Natural killer cell (primary cell): ENCODE measurements at regions not wholly inside any gene's neighbourhood (a gene's known extent, or its start where the extent isn't known, plus 50 kb on each side); places are given as distances from the start of the nearest gene placed in this dataset.

ENCODE experiments used
- ATAC-seq, 3 donors: fragments of 150-1000 bp in 2 of 3; fragments of 200-7000 bp in 1 of 3; cut with Tn5 transposase; 1 replicate in 1 of 3; 2 replicates in 2 of 3; pipeline ENCODE4 v1.10.0; 2021; ENCODE audit warnings: mild to moderate bottlenecking in 2 of 3, moderate library complexity in 2 of 3
- DNase-seq, 2 donors: peaks; one replicate each; pipeline versions ENCODE4 v3.0.0 to v3.0.0-alpha.2; 2013 to 2021; ENCODE audit warnings: mixed read lengths in 1 of 2
- H3K27ac ChIP-seq: one replicate; pipeline ENCODE4 v1.5.1; 2013; ENCODE audit warnings: mild to moderate bottlenecking, low read length
- H3K27me3 ChIP-seq: one replicate; pipeline ENCODE4 v1.6.1; 2013; ENCODE audit warnings: low read length; ENCODE audit not compliant: control insufficient read depth, insufficient read depth
- H3K36me3 ChIP-seq: one replicate; pipeline ENCODE4 v1.6.1; 2013; ENCODE audit warnings: low read length; ENCODE audit not compliant: control insufficient read depth, insufficient read depth
- H3K4me1 ChIP-seq: one replicate; pipeline ENCODE4 v1.6.1; 2013; ENCODE audit warnings: low read length; ENCODE audit not compliant: control insufficient read depth, insufficient read depth
- H3K4me3 ChIP-seq: one replicate; pipeline ENCODE4 v1.5.1; 2013; ENCODE audit warnings: low read length
- H3K9me3 ChIP-seq: one replicate; pipeline ENCODE4 v1.6.1; 2013; ENCODE audit warnings: low read length; ENCODE audit not compliant: control insufficient read depth, insufficient read depth
- H3K27ac Mint-ChIP-seq, 2 donors: one replicate each; pipeline ENCODE4 v1.8.0; 2022; ENCODE audit warnings: mild to moderate bottlenecking in 2 of 2, mixed read lengths in 2 of 2, moderate library complexity in 1 of 2
- H3K27me3 Mint-ChIP-seq, 2 donors: one replicate each; pipeline ENCODE4 v1.8.0; 2022; ENCODE audit warnings: low read depth in 2 of 2, mixed read lengths in 2 of 2
- H3K36me3 Mint-ChIP-seq: one replicate; pipeline ENCODE4 v1.8.0; 2022; ENCODE audit warnings: mixed read lengths
- H3K4me1 Mint-ChIP-seq, 2 donors: one replicate each; pipeline ENCODE4 v1.8.0; 2022; ENCODE audit warnings: mixed read lengths in 2 of 2
- H3K4me3 Mint-ChIP-seq: one replicate; pipeline ENCODE4 v1.8.0; 2022; ENCODE audit warnings: mild to moderate bottlenecking, moderate library complexity, mixed read lengths
- H3K9me3 Mint-ChIP-seq, 2 donors: one replicate each; pipeline ENCODE4 v1.8.0; 2022; ENCODE audit warnings: mixed read lengths in 2 of 2
- WGBS: methylation state at CpG from one replicate; pipeline ENCODE4 v1.1.7; 2013; ENCODE audit warnings: missing lambda C conversion rate; ENCODE audit not compliant: insufficient coverage; 5-methylcytosine and 5-hydroxymethylcytosine counted together
- intact Hi-C: fragments of 100-400 bp; cut with micrococcal nuclease; formaldehyde crosslinking; loops from one replicate; pipeline ENCODE4 v1.14.2; 2022
- TF ChIP-seq, protein P1 (sequence below): fragments of 200-600 bp; IDR thresholded peaks from one replicate; pipeline ENCODE4 v1.8.0; 2022; ENCODE audit warnings: antibody characterized with exemption

DNA sequence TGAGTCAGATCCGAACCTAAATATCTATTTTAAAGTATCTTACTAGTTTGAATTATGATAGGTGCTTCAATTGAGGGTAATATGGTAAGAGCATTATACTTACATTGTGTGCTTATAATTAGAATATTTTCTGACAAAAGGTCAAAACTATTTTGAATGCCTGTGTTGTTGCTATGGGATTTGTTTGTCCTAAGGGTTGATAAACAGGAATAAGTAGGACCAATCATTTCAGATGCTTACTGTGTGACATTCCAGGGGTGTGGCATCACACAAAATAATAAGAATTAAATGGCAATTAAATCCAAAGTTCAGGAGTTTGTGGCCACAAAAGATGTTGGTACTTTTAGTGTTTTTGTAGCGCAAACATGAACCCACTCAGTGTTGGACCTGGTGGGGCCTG, 256.2 kb upstream of the DDHD1 start:
- no peaks in the 10 kb centered on the region for H3K36me3 Mint-ChIP-seq
- H3K27ac Mint-ChIP-seq: no peak overlapping the region
- DNase-seq (no peak), ATAC-seq (no peak)
- no CpG with 5 or more reads among the region's 2 CpGs for WGBS
- no peak overlapping the region for H3K27ac ChIP-seq
- H3K4me3 ChIP-seq: no peak overlapping the region
- H3K9me3 Mint-ChIP-seq: no peaks in the 10 kb centered on the region
- intact Hi-C loops: no loop called here
- no peaks in the 10 kb centered on the region for H3K27me3 ChIP-seq
- no peak overlapping the region for H3K4me3 Mint-ChIP-seq
- H3K9me3 ChIP-seq: no peaks in the 10 kb centered on the region
- no peaks in the 10 kb centered on the region for H3K4me1 Mint-ChIP-seq
- H3K36me3 ChIP-seq: no peaks in the 10 kb centered on the region
- no peaks in the 10 kb centered on the region for H3K4me1 ChIP-seq
- TF ChIP-seq, protein P1, sequence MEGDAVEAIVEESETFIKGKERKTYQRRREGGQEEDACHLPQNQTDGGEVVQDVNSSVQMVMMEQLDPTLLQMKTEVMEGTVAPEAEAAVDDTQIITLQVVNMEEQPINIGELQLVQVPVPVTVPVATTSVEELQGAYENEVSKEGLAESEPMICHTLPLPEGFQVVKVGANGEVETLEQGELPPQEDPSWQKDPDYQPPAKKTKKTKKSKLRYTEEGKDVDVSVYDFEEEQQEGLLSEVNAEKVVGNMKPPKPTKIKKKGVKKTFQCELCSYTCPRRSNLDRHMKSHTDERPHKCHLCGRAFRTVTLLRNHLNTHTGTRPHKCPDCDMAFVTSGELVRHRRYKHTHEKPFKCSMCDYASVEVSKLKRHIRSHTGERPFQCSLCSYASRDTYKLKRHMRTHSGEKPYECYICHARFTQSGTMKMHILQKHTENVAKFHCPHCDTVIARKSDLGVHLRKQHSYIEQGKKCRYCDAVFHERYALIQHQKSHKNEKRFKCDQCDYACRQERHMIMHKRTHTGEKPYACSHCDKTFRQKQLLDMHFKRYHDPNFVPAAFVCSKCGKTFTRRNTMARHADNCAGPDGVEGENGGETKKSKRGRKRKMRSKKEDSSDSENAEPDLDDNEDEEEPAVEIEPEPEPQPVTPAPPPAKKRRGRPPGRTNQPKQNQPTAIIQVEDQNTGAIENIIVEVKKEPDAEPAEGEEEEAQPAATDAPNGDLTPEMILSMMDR: no peak
- H3K27me3 Mint-ChIP-seq: no peaks in the 10 kb centered on the region

DNA sequence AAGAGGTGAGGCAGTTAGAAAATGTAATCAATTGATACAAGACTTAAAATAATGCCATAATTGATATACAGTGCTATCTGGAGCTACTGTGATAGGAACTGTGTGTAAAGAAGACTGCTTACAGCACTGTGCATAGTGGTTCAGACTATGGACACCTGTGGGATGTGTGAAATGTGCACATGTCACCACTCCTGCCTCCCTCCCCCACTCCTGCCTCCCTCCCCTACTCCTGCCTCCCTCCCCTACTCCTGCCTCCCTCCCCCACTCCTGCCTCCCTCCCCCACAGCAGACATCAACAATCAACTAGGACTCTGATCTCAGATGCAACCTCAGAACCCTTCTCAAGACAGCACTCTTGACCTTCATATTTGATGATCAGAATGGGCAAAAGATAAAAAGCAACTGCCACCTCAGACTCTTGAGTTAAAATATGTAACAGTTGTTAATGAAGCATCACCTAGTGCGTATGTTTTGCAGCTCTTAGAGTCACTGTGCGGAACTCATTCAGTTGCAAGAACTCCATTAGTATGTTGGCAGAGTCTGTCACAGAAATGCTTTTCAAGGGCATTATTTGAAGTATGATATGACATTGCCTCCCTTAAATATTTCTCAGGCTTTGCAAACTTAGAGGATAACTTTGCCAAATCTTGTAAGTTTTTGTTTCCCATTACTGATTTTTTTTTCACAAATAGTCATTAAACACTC, 255.2 kb upstream of the DDHD1 start:
- intact Hi-C loops: no loop called here
- no peak overlapping the region for H3K27ac Mint-ChIP-seq
- no peaks in the 10 kb centered on the region for H3K27me3 ChIP-seq
- no peaks in the 10 kb centered on the region for H3K27me3 Mint-ChIP-seq
- no peak overlapping the region for H3K27ac ChIP-seq
- no peaks in the 10 kb centered on the region for H3K4me1 ChIP-seq
- H3K4me3 ChIP-seq: no peak overlapping the region
- ATAC-seq (no peak), DNase-seq (no peak)
- H3K9me3 Mint-ChIP-seq: no peaks in the 10 kb centered on the region
- H3K36me3 ChIP-seq: no peaks in the 10 kb centered on the region
- H3K4me1 Mint-ChIP-seq: no peaks in the 10 kb centered on the region
- TF ChIP-seq, protein P1: no peak
- no peak overlapping the region for H3K4me3 Mint-ChIP-seq
- no peaks in the 10 kb centered on the region for H3K36me3 Mint-ChIP-seq
- no peaks in the 10 kb centered on the region for H3K9me3 ChIP-seq
- 93% methylated on average over 2 of the region's 2 CpGs for WGBS

DNA sequence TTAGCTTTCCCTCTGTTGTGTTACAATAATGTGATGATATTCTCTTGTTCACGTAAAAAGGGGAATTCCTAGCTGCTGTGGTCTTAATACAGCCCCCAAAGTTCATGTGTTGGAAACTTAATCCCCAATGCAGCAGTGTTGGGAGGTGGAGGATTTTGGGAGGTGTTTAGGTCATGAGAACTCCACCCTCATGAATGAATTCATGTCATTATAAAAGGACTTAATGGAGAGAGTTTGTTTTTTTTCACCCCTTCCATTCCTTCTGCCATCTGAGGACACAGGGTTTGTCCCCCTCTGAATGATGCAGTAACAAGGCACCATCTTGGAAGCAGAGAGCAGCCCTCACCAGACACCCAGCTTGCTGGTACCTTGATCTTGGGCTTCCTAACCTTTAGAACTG, 253.4 kb upstream of the DDHD1 start:
- no peaks in the 10 kb centered on the region for H3K4me1 ChIP-seq
- TF ChIP-seq, protein P1: no peak
- intact Hi-C loops: no loop called here
- H3K9me3 ChIP-seq: no peaks in the 10 kb centered on the region
- Mint-ChIP-seq H3K27ac (no peak overlapping the region), H3K4me3 (no peak overlapping the region), H3K9me3 (no peaks in the 10 kb centered on the region), H3K36me3 (no peaks in the 10 kb centered on the region), H3K27me3 (no peaks in the 10 kb centered on the region), H3K4me1 (no peaks in the 10 kb centered on the region)
- H3K4me3 ChIP-seq: no peak overlapping the region
- WGBS: 75% methylated on average over 1 of the region's 1 CpG
- ATAC-seq: no peak
- DNase-seq: no peak
- no peaks in the 10 kb centered on the region for H3K27me3 ChIP-seq
- H3K36me3 ChIP-seq: no peaks in the 10 kb centered on the region
- no peak overlapping the region for H3K27ac ChIP-seq

DNA sequence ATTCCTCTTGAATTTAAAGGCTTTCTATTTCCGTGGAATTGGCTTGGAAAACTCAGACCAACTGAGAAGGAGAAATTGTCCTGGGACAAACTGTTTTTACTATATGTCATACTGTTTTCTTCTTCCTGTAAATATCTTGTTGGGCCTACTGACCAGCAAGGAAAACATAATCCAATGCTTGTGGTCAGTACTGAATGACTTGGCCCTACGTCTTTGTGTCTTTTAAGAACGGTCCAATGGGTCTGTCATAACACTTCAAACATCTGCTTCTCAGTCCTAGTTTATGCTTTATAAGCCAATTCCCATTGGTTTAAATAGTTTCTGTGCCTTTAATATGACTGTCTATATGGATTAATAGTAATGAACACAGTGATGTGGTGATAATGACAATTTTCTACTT, 248.5 kb upstream of the DDHD1 start:
- TF ChIP-seq, protein P1: no peak
- no peak for DNase-seq
- 94% methylated on average over 2 of the region's 3 CpGs for WGBS

More for the DNA sequence above, 248.5 kb upstream of the DDHD1 start:
- no peak overlapping the region for H3K27ac ChIP-seq
- no peaks in the 10 kb centered on the region for H3K27me3 ChIP-seq
- ATAC-seq: no peak
- no peaks in the 10 kb centered on the region for H3K9me3 ChIP-seq
- Mint-ChIP-seq H3K4me3 (no peak overlapping the region), H3K36me3 (peaks cover under 1% of the 10 kb centered on the region), H3K27ac (no peak overlapping the region), H3K9me3 (peaks cover 6% of the 10 kb centered on the region in 2 donors), H3K27me3 (peaks cover 0 to 2% of the 10 kb centered on the region in 2 donors), H3K4me1 (no peaks in the 10 kb centered on the region)
- no peaks in the 10 kb centered on the region for H3K4me1 ChIP-seq
- no peak overlapping the region for H3K4me3 ChIP-seq
- H3K36me3 ChIP-seq: no peaks in the 10 kb centered on the region
- intact Hi-C loops: no loop called here
